GM12878 (cell line): ENCODE measurements at regions not wholly inside any gene's neighbourhood (a gene's known extent, or its start where the extent isn't known, plus 50 kb on each side); places are given as distances from the start of the nearest gene placed in this dataset.

Source experiments
- ATAC-seq: fragments of 200-7000 bp; cut with Tn5 transposase; 3 replicates; pipeline ENCODE4 v1.9.1; 2020; ENCODE audit warnings: mild to moderate bottlenecking, moderate library complexity
- BruUV-seq: library from RNA; stranded (reverse); fragments of 400-500 nt; replicated peaks from 2 replicates; lab custom pipeline; 2021; lab: Mats Ljungman, UMichigan
- CTCF ChIA-PET: fragments of 300-600 bp; sonication (Branson Sonifier 250); formaldehyde crosslinking; extraction: SDS; loops from one replicate; lab custom pipeline; 2021; ENCODE audit warnings: inconsistent platforms; lab: Yijun Ruan, JAX
- POLR2A ChIA-PET: fragments of 350-600 bp; formaldehyde crosslinking; extraction: SDS; loops from one replicate; lab custom pipeline; 2021; ENCODE audit warnings: inconsistent platforms; lab: Charles Lee
- RAD21 ChIA-PET: fragments of 300-600 bp; sonication (Branson Sonifier 250); formaldehyde crosslinking; loops from one replicate; lab custom pipeline; 2023; ENCODE audit warnings: antibody characterized with exemption; ENCODE audit not compliant: unreplicated experiment; lab: Charles Lee
- SMC1A ChIA-PET: fragments of 300-600 bp; sonication (Branson Sonifier 250); formaldehyde crosslinking; loops from one replicate; lab custom pipeline; 2023; ENCODE audit not compliant: unreplicated experiment, uncharacterized antibody; lab: Charles Lee
- DNase-seq: peaks from one replicate; pipeline ENCODE4 v3.0.0-alpha.2; 2011; ENCODE audit warnings: low read depth, low spot score
- FAIRE-seq: peaks from 3 replicates; lab custom pipeline; 2011; peaks lifted over from hg19 to GRCh38; lab: Jason Lieb, UNC
- H2AFZ ChIP-seq: 2 replicates; pipeline ENCODE4 v1.6.0; 2011; ENCODE audit warnings: low read depth, low read length, control low read depth; ENCODE audit not compliant: control insufficient read depth
- H3K27ac ChIP-seq: 2 replicates; pipeline ENCODE4 v1.5.1; 2011; ENCODE audit warnings: control low read depth; ENCODE audit not compliant: control insufficient read depth, insufficient read depth
- H3K27me3 ChIP-seq, 2 experiments: replicated peaks in 1 of 2; 2 replicates each; pipeline versions ENCODE4 v1.6.0 to v1.6.1; 2011; ENCODE audit warnings: low read length in 1 of 2; ENCODE audit not compliant: control insufficient read depth in 2 of 2, insufficient read depth in 2 of 2
- H3K36me3 ChIP-seq, 2 experiments: 2 replicates each; pipeline ENCODE4 v1.5.1; 2011; ENCODE audit warnings: low read length in 1 of 2; ENCODE audit not compliant: control insufficient read depth in 2 of 2, insufficient read depth in 2 of 2
- H3K4me1 ChIP-seq: 2 replicates; pipeline ENCODE4 v1.6.1; 2011; ENCODE audit warnings: mild to moderate bottlenecking, low read length, moderate library complexity, mixed read lengths; ENCODE audit not compliant: control insufficient read depth, insufficient read depth
- H3K4me2 ChIP-seq: 2 replicates; pipeline ENCODE4 v1.6.0; 2011; ENCODE audit warnings: control low read depth; ENCODE audit not compliant: control insufficient read depth, insufficient read depth
- H3K4me3 ChIP-seq: fragments of 200-600 bp; sonication (generic); 2 replicates; pipeline ENCODE4 v1.5.1; 2016
- H3K79me2 ChIP-seq: 2 replicates; pipeline ENCODE4 v1.6.0; 2011; ENCODE audit warnings: low read length; ENCODE audit not compliant: control insufficient read depth, insufficient read depth
- H3K9ac ChIP-seq: 2 replicates; pipeline ENCODE4 v1.8.0; 2011; ENCODE audit warnings: low read length, control low read depth, mixed read lengths; ENCODE audit not compliant: control insufficient read depth, insufficient read depth
- H3K9me3 ChIP-seq: replicated peaks from 3 replicates; pipeline ENCODE4 v1.5.1; 2011; ENCODE audit warnings: mild to moderate bottlenecking, low read length; ENCODE audit not compliant: control insufficient read depth, insufficient read depth
- H4K20me1 ChIP-seq: 2 replicates; pipeline ENCODE4 v1.6.0; 2011; ENCODE audit not compliant: control insufficient read depth, insufficient read depth
- BACH1 ChIP-seq: fragments of 450-650 bp; IDR thresholded peaks from 2 replicates; pipeline ENCODE4 v1.6.1; 2017; ENCODE audit warnings: mild to moderate bottlenecking, borderline replicate concordance
- BCL3 ChIP-seq: IDR thresholded peaks from 2 replicates; pipeline ENCODE4 v1.6.1; 2011; ENCODE audit warnings: borderline replicate concordance, low read depth, mild to moderate bottlenecking, moderate library complexity, low read length; ENCODE audit not compliant: insufficient read depth, poor library complexity, severe bottlenecking
- BMI1 ChIP-seq: fragments of 450-650 bp; IDR thresholded peaks from 2 replicates; pipeline ENCODE4 v1.6.1; 2016; ENCODE audit warnings: mild to moderate bottlenecking, moderate library complexity, borderline replicate concordance
- E2F8 ChIP-seq: fragments of 450-650 bp; IDR thresholded peaks from 2 replicates; pipeline ENCODE4 v1.6.1; 2018; ENCODE audit warnings: mild to moderate bottlenecking, low read depth, moderate library complexity; ENCODE audit not compliant: partially characterized antibody
- EP300 ChIP-seq, 2 experiments: fragments of 150-350 bp in 1 of 2; IDR thresholded peaks; 2 replicates each; pipeline ENCODE4 v1.6.1; 2011 to 2012; ENCODE audit warnings: low read depth in 2 of 2, low read length in 2 of 2, borderline replicate concordance in 1 of 2, improper control_type of control experiment in 1 of 2, inconsistent platforms in 1 of 2; ENCODE audit not compliant: control insufficient read depth in 1 of 2
- IRF4 ChIP-seq: IDR thresholded peaks from 2 replicates; pipeline ENCODE4 v1.6.1; 2011; ENCODE audit warnings: low read depth, low read length
- MEF2A ChIP-seq: IDR thresholded peaks from 2 replicates; pipeline ENCODE4 v1.6.1; 2011; ENCODE audit warnings: low read depth, mild to moderate bottlenecking, low read length, moderate library complexity; ENCODE audit not compliant: insufficient read depth
- RELA ChIP-seq: fragments of 450-650 bp; IDR thresholded peaks from 2 replicates; pipeline ENCODE4 v1.8.0; 2014; ENCODE audit warnings: borderline replicate concordance; ENCODE audit not compliant: partially characterized antibody
- SIN3A ChIP-seq: IDR thresholded peaks from 2 replicates; pipeline ENCODE4 v1.6.1; 2012; ENCODE audit warnings: low read depth, low read length, improper control_type of control experiment
- SIX5 ChIP-seq: IDR thresholded peaks from 2 replicates; pipeline ENCODE4 v1.6.1; 2011; ENCODE audit warnings: mild to moderate bottlenecking, low read depth, low read length, moderate library complexity; ENCODE audit not compliant: severe bottlenecking
- SMC3 ChIP-seq: IDR thresholded peaks from 2 replicates; pipeline ENCODE4 v1.6.1; 2011; ENCODE audit warnings: low read length, improper control_type of control experiment, borderline replicate concordance
- SP1 ChIP-seq: IDR thresholded peaks from one replicate; pipeline ENCODE4 v1.6.1; 2011; ENCODE audit warnings: low read depth, low read length
- SRF ChIP-seq, 2 experiments: IDR thresholded peaks; 2 replicates each; pipeline ENCODE4 v1.6.1; 2011; ENCODE audit warnings: low read depth in 2 of 2, low read length in 2 of 2, mild to moderate bottlenecking in 1 of 2, moderate library complexity in 1 of 2
- SUZ12 ChIP-seq: fragments of 200-600 bp; sonication (generic); IDR thresholded peaks from one replicate; pipeline ENCODE4 v1.6.1; 2018; ENCODE audit warnings: antibody characterized with exemption, mild to moderate bottlenecking; ENCODE audit not compliant: unreplicated experiment
- WGBS: methylation state at CpG from one replicate; pipeline ENCODE4 v1.1.6; 2016; ENCODE audit warnings: low lambda C conversion rate; ENCODE audit not compliant: insufficient replicate concordance, insufficient coverage; ENCODE audit errors: missing lambda C conversion rate; 5-methylcytosine and 5-hydroxymethylcytosine counted together
- in situ Hi-C: fragments of 300-500 bp; cut with MboI; formaldehyde crosslinking; loops from 9 replicates; pipeline ENCODE4 v1.14.3; 2018; ENCODE audit warnings: mixed read lengths
- intact Hi-C: fragments of 100-400 bp; cut with micrococcal nuclease; formaldehyde crosslinking; loops from one replicate; pipeline ENCODE4 v1.14.2; 2022; ENCODE audit not compliant: unreplicated experiment
- TF ChIP-seq, protein P1 (sequence below), 3 experiments: IDR thresholded peaks in 2 of 3; conservative IDR thresholded peaks in 1 of 3; 2 replicates each; pipeline ENCODE4 v1.5.1; 2011; ENCODE audit warnings: low read depth in 3 of 3, low read length in 3 of 3, mild to moderate bottlenecking in 3 of 3, control low read depth in 2 of 3, moderate library complexity in 2 of 3, inconsistent platforms in 1 of 3, mixed read lengths in 1 of 3; ENCODE audit not compliant: control insufficient read depth in 2 of 3, insufficient read depth in 1 of 3; ENCODE audit errors: extremely low read depth in 1 of 3

DNA sequence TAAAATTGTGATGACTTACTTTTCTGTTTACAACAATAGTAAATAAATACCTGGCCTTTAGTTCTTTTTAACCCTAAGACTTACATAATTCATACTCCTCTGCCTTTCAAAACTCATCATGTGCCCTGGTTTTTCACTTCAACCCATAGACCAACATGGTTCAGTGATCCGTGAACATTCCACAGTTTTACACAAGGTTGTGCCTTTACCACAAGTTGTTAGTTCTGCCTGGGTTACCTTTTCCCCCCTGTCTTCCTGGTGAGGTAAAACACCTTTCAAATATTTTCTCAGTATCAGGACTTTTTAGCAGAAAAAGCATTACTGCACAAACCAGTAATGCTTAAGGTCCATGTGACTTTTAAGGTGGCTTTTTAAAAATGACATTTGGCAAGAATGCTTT, 1466.4 kb downstream of the PLA2G4A start (continued):
- TF ChIP-seq, protein P1, sequence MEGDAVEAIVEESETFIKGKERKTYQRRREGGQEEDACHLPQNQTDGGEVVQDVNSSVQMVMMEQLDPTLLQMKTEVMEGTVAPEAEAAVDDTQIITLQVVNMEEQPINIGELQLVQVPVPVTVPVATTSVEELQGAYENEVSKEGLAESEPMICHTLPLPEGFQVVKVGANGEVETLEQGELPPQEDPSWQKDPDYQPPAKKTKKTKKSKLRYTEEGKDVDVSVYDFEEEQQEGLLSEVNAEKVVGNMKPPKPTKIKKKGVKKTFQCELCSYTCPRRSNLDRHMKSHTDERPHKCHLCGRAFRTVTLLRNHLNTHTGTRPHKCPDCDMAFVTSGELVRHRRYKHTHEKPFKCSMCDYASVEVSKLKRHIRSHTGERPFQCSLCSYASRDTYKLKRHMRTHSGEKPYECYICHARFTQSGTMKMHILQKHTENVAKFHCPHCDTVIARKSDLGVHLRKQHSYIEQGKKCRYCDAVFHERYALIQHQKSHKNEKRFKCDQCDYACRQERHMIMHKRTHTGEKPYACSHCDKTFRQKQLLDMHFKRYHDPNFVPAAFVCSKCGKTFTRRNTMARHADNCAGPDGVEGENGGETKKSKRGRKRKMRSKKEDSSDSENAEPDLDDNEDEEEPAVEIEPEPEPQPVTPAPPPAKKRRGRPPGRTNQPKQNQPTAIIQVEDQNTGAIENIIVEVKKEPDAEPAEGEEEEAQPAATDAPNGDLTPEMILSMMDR (IDR thresholded peaks at IDR 0.05 in 2 of 3, conservative IDR thresholded peaks at IDR 0.05 in 1 of 3; ENCODE audit: control insufficient read depth in 2 of 3, extremely low read depth in 1 of 3, insufficient read depth in 1 of 3, low read depth in 3 of 3, low read length in 3 of 3), result no peak
- TF ChIP-seq SUZ12 (no peak), E2F8 (no peak), BMI1 (no peak)

GRCh38 chr1:188302746-188303145, 1474.0 kb downstream of the PLA2G4A start:
- ChIA-PET CTCF (no interaction called here), RAD21 (no interaction called here), POLR2A (no interaction called here), SMC1A (no interaction called here)
- H4K20me1 ChIP-seq, result no peaks in the 10 kb centered on the region
- no peak overlapping the region for H3K27ac ChIP-seq
- ATAC-seq (no peak), DNase-seq (no peak), FAIRE-seq (no peak)
- in situ Hi-C loops, result no loop called here
- H3K9ac ChIP-seq, result no peak overlapping the region
- H3K4me2 ChIP-seq, result no peak overlapping the region
- no peak for TF ChIP-seq RELA
- TF ChIP-seq SMC3, result no peak
- no peak for TF ChIP-seq BCL3
- TF ChIP-seq SIN3A, result no peak
- no peak for TF ChIP-seq BACH1
- no peak for TF ChIP-seq IRF4
- no peak for TF ChIP-seq EP300 (IDR thresholded peaks at IDR 0.05; ENCODE audit: borderline replicate concordance in 1 of 2, control insufficient read depth in 1 of 2, low read depth in 2 of 2, low read length in 2 of 2)
- no peak for TF ChIP-seq MEF2A
- no peak for TF ChIP-seq SIX5
- TF ChIP-seq SRF (IDR thresholded peaks at IDR 0.05; ENCODE audit: low read depth in 2 of 2, low read length in 2 of 2), result no peak
- no peak for TF ChIP-seq SP1
- no TSS peak for BruUV-seq
- H3K27me3 ChIP-seq, result no peaks in the 10 kb centered on the region
- H3K9me3 ChIP-seq, result no peaks in the 10 kb centered on the region
- H3K79me2 ChIP-seq, result no peaks in the 10 kb centered on the region
- intact Hi-C loops, result no loop called here
- no peaks in the 10 kb centered on the region for H3K4me1 ChIP-seq
- H2AFZ ChIP-seq, result no peak overlapping the region
- H3K4me3 ChIP-seq, result no peak overlapping the region
- 27% methylated on average over 5 of the region's 5 CpGs for WGBS
- no peaks in the 10 kb centered on the region for H3K36me3 ChIP-seq
